GM19438 (cell line): ENCODE measurements at regions not wholly inside any gene's neighbourhood (a gene's known extent, or its start where the extent isn't known, plus 50 kb on each side); places are given as distances from the start of the nearest gene placed in this dataset.

ENCODE experiments used
- ATAC-seq: cut with Tn5 transposase; IDR thresholded peaks from one replicate; pipeline ENCODE4 v1.9.1; 2021; ENCODE audit warnings: low read depth; ENCODE audit not compliant: unreplicated experiment

DNA sequence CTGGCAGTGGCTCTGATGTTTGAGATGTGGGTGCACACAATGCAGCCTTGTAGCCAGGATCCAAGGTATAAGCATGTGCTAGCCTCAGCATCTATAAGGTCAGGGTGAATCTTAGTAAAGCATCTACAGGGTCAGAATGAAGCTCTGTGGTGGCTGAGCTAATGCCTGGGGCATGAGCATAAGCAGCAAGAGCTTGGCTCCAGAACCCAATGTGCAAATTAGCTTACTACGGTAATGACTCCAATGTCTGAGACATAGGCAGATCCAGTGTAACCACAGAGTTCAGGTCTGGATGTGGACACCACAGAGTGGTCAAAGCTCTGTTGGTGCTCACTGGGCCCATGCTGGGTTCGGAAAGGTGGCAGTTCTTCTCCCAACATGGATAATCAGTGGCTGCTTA is 304.5 kb upstream of the NECTIN3 start:
- no peak for ATAC-seq

DNA sequence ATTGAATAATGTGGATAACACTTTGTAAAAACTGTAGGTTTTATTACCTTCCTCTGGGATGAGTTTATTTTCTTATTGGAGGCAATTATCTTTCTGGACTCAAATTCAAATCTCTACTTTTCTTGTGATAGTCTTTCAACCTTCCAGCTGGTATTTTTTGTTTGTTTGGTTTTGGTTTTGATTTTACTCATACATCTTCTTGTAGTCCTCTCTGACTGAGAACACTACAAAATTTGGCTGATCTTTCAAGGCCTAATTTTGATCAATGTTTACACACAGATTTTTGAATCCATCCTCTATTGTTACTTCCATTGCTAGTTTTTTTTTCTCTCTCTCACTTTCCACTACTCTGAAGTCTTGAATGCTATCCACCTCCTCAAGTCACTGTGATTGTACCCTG is 303.8 kb upstream of the NECTIN3 start:
- no peak for ATAC-seq

DNA sequence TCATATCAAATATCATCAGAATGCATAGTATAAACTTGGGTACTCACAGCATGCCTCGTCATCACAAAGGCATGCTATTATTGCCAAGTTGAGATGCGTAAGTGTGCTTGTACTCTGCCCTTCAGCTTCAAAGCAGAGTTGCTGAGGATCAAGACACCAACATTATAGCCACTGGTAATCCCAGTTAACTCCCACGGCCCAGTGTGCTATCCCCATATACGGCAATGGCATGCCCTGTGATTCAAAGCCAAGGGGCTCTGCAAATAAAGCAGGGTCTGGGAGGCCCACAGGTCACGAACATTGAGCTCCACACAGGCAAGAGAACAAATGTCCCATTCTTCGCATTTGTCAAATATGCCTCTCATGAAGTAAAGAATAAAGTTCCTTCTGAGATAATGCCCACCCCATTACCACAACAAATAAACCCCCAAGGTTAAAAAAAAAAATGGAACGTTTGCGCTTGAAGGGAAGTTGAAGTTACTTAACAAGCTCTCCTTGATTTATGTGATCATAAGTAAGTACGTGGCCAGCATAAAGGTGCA is 298.1 kb upstream of the NECTIN3 start:
- no peak for ATAC-seq

DNA sequence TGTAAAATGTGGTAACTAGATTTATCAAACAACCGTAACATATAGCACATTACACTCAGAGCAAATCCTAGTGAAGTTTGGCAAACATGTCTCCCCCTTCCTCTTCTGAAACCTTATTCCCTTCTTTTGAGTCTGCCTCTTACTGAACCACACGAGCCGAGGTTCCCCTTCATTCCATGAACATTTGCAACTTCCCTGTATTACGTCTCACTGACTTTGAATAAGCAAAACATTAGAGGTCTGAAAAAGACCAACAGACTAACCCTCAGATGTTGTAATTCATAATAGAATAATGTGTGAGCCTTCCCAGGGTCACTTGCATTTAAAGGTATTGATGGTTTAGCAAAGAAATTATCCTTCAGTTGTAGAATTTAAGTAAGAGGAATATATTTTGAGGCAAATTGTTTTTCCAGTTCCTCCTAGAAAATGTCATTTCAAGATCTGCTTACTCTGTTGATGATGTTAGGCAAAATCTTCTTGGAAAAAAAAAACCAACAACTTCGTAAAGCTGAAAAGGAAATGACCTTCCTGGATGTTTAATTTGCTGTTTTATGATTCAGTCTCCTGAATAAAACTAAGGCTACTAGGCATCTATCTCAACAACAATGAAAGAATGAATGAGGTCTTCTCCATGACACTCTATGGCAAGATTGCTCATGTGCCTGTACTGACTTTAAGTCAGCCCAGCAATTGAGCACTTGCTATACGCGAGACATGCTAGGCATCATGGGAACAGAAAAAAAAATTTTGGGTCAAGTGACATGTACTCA is 296.9 kb upstream of the NECTIN3 start:
- ATAC-seq: no peak

DNA sequence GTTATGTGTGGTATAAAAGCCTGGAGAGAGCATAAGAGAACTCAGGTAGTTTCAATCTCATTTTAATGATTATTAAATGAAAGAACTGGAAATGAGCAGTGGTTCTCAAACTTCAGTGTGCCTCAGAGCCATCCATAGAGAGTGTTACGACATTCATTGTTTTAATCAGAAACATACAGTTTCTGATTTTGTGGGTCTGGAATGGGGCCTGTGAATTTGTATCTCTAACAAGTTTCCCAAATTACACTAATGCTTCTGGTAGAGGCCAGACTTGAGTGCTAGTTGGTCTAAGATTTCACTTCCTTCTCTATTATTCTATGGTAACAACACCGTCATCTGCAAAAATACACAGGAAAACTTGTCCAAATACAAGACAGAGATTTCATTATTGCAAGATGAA is 292.0 kb upstream of the NECTIN3 start:
- ATAC-seq: no peak

DNA sequence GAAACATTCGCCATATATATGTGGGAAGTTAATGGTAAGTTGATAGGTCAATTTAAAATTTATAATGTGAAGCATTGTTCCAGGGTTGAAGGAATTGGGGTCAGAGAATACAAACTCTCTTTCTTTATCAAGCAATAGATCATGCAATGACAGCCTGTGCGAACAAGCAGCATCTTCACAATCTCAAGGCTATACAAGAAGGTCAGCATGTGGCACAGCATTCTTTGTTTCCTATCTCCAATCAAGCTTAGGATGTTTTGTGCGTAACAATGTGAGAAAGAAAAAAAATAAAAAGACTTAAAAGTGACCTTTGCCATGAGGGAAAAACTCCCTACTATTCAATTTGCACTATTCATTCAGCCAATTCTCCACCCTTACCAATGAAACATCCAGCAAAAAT is 288.1 kb upstream of the NECTIN3 start:
- ATAC-seq: no peak

DNA sequence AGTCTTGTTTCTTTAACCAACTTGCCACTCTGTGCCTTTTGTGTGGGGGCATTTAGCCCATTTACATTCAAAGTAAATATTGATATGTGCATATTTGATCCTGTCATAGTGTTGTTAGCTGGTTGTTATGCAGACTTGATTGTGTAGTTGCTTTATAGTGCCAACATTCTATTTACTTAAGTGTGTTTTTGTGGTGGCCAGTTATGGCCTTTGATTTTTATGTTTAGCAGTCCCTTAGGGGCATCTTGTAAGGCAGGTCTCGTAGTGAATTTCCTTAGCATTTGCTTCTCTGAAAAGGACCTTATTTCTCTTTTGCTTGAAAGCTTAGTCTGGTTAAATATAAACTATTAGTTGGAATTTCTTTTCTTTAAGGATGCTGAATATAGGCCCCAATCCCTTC is 282.8 kb upstream of the NECTIN3 start:
- ATAC-seq: no peak

DNA sequence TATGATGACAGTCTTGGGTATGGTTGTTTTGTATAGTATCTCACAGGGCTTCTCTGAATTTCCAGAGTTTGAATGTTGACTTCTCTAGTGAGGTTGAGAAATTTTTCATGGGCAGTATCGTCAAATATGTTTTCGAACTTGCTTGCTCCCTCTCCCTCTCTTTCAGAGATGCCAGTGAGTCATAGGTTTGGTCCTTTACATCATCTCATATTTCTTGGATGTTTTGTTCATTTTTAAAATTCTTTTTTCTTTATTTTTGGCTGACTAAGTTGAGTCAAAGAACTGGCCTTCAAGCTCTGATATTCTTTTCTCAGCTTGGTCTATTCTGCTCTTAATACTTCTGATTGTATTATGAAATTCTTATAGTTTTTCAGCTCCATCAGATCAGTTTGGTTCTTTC is 282.3 kb upstream of the NECTIN3 start:
- no peak for ATAC-seq

DNA sequence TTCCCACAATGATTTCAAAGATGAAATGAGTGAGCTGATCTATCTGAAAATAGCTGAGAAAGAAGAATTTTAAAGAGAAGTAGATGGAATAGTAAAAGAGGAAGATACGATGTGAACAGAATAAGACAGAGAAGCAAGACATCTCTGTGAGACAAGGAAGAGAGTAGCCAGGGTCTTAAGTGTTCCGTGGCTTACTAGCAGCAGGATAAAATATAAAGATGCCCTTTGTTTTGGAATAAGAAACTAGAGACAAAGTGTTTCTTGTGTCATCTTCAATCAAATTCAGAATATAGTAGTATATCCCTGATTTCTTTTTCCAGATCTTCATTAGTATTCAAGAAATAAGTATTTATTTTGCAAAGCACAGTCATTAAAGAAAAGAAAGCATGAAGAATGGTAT is 281.0 kb upstream of the NECTIN3 start:
- no peak for ATAC-seq

DNA sequence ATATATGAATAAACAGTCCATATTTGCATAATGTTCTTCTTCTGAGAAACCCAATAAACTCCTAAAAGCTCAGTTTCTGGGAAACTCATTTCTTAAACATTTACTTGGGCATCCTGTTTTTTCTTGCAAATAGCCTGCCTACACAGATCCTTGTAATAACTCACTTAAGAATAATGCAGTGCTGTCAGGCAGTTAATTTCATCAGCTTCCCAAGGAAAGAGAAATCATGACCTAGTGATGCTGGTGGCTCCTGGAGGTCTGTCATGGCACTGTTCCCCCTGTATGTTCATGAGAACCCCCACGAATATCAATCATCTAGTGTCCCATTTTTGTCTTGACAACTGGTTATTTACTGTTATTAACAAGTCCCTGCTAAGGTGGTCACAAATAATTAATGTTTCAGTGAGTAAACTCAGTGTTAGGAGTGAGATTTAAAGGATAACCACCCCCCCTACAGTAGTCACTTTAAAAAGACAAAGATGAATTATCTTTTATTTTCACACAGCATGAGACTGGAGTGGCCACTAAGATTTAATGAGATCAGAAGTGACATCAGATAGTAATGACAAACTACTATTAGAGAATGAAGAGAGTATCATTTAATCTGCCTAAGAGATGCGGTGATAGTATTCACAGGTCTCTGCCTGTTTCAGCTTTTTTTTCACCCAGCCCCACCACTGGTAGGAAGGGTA is 279.5 kb upstream of the NECTIN3 start:
- no peak for ATAC-seq

DNA sequence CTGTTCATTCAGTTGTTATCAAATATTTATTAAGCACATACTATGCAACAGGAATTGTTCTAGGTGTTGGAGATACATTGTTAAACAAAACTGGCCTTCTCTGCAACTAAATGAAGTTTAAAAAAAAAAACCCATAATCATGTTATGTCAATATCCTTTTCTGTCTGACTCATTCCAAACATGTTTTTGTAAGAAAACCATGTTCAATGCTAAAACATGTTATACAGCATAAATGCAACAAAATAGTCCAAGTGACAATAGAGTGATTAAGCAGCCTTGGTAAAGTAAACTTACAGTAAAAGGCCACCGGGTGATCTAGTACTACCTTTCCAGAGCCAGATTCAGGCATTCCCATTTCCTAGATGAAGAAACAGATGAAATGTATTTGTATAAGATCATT is 278.0 kb upstream of the NECTIN3 start:
- ATAC-seq: no peak

DNA sequence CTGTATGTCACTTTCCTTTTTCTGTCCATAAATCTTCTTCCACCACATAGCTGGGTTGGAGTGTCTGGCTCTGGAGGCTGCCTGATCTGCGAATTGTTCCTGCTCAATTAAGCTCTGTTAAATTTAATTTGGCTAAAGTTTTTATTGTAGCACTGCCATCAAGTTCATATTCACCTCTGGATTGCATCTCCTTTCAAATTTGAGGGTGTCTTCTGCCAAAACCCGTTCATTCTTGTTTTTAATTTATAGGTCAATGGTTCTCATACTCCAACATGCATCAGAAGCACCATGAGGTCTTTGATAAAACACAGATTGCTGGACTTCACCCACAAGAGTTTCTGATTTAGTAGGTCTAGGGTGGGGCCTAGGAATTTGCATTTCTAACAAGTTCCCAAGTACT is 276.5 kb upstream of the NECTIN3 start:
- ATAC-seq: no peak

DNA sequence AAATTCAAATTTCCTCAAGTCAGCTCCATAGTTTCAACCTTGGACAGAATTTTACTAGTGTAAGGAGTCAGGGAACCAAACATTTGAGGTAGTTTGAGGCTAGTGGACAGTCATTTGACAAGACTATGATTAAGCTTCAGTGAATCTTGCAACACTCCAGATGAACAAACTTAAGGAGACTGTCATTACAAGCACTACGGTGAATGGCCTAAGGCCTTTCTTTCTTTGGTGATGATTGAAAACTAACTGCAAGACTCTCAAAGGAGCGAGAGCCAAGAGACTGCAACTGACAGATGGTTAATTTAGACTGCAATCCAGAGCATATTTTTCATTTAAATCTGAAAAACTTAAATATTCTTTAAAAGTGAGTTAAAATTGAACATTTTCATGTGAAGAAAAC is 272.3 kb upstream of the NECTIN3 start:
- no peak for ATAC-seq

DNA sequence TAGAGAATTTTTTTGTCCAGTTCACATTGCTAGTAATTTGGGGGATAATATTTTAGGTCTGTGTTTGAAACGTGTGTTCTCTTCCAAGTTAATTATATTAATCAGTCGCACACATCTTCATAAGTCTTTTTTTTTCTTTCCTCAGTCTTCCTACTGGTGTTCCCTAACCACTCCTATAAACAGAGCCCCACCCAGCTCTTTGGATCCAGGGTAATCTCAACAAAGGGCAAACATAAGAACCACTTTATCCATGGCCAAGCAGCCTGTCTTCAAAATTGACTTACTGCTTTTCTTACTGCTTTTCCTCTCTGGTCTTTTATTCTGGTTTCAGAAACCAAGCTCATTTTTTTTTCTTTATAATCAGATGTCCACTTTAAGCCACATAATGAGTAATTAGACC is 266.8 kb upstream of the NECTIN3 start:
- no peak for ATAC-seq

DNA sequence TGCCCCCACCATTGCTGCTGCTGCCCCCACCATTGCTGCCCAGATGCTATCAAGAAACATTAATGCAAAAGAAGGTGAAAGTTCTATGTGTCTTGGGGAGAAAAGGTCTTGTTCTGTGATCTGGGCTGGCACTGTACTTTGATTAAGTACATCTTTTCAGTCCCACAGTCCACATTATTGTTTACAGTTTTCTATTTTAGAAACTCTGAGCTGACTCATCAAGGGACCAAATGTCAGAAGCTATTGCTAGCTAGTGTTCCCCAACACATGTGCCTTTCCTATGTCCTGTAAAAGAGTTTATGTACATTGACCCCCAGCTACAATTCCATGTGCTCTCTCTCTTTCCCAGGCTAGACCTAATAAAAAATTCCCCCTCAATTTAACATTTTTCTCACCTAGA is 264.7 kb upstream of the NECTIN3 start:
- no peak for ATAC-seq

DNA sequence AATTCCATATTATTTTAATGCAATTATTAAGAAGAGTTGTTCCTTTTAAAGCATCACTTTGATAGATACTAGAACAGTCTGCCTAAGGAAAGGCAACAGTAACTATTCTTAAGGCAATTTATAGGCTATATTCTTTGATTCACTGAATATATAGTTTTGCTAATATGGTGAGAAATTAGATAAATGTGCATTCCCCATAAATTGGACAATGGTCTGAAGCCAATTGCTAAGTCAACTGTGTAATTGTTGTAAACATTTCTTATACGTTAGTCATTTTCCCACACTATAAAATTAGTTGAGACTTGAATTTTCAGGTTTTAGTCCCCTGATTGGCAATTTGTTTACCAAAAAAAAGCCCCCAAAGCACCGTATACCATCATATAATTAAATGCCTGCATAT is 263.0 kb upstream of the NECTIN3 start:
- ATAC-seq: no peak

DNA sequence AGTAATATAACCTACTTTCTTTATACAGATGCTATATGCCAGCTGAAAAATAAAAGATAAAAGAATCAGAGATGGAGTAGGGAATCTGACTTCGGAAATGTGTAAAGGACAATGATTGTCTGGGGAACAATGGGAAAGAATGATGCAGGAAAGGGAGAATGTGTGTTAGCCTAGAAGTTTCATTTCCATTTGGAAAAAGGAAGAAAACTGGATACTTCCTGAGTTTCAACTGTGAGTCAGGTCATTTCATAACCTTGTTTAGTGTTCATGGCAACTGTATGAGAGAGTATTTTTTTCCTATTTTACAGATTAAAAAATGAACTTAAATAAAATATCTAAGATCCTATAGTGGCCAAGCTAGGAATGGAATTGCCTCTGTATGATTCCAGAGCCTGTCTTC is 261.3 kb upstream of the NECTIN3 start:
- no peak for ATAC-seq

DNA sequence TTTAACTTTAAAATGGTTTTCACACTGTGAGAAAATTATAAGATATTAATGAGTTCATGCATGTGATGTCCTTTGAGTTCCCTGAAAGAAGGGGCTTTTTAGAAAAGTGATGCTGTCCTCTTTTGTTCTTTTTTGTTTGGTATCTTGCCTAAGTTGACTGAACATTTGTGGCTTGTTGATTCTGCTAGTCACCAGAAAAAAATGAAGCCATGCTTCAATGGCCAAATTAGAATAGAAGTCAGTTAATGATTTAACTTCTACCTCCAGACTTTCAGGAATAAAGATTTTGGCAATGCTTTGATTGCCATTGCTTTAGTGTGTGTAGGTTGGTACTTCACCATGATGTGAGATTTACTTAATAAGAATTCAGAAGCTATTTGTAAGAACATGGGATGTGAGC is 260.6 kb upstream of the NECTIN3 start:
- no peak for ATAC-seq

DNA sequence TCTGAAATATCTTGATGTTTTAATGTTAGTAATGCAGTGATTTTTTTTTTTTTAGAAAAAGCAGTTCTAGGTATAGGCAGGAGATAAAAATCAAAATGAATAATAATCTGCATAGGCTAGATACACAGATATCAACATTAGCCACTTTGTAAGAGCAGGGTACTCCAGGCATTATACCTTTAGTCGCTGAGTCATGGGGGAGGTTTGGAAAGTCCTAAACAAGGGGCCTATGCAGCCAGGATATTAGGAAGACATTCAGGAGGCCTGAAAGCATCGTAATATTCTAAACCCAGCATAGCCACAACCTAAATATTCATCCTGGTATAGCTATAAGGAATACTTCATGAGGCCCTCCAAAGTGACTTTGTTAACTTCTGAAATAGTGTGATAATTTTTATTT is 258.1 kb upstream of the NECTIN3 start:
- ATAC-seq: no peak

DNA sequence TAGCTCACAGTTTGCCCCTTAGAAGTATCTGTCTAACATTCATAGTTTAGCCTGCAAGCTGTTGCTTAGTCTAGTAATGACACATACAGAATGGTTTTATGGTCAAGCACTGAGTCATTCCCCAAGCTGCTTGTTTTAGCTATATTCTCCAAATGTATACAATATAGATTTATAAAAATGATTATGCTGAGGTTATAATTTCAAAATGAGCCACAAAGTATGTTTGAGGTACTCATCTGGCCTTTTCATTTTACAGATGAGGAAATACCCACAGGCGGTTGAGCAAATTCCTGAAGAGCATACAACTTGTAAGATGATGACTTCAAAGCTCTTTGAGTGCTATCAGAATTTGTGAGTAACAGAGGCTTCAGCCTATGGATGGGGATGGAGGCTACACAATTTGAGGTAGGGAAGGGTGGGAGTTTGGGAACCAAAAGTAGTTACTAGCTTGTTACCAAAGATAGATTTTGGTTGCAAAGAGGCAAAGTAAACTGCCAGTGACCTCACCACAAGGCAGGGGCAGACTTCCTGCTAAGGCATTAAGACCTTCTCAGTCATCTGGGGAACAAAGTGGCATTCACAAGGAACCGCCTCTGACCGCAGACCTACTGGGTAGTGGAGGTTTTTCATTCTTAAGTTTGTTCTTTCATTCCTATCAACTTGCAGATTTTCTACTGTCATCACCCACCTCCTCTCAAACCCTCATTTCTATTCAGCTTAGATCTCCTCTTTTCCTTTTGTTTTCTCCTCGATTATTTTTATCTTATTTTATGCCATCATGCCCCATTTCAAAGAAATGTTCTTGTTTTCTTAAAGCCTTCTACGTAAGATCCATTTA is 257.2 kb upstream of the NECTIN3 start:
- ATAC-seq: peak; percentile 58

DNA sequence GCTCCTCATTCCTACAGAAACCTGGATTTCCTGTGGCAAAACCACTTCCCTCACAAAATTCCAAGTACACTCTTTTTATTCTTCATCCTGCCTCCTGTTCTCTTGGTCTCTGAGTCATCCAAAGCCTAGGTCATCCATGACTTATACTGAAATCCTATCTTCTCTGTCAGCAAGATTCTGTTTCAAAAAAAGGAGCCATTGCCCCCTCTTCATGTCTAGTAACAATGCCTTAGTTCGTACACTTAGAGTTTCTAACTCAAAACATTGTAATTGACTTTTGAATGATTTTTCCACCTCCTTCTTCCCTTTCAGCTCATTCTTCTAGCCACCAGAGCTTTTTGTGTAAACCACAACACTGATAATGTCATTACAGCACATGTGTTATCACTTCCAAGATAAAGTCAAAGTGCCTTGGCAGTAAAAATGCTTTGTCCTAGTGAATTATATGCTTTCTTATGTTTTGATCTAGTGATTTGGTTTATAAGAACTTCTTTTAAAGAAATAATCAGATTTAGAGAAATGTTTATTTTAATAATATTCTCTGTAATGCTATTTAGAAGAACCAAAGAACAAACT is 256.5 kb upstream of the NECTIN3 start:
- no peak for ATAC-seq
